ENCODE measurements at regions not wholly inside any gene's neighbourhood (a gene's known extent, or its start where the extent isn't known, plus 50 kb on each side); places are given as distances from the start of the nearest gene placed in this dataset.

GRCh38 chr1:65658122-65658521, 134.6 kb upstream of the PDE4B start:
- ATAC-seq, result no peak
- Histone ChIP-seq H3K4me1 (no peaks in the 10 kb centered on the region), H3K27ac (no peak overlapping the region), H3K36me3 (no peaks in the 10 kb centered on the region), H3K4me3 (no peak overlapping the region), H3K9me3 (peaks cover 0 to 6% of the 10 kb centered on the region in 2 donors), H3K27me3 (no peaks in the 10 kb centered on the region)
- no peak for TF ChIP-seq CTCF (IDR thresholded peaks at IDR 0.05)
- intact Hi-C loops (cut with DNase I), result no loop called here
- no peak for DNase-seq

GRCh38 chr1:65668368-65668767, 124.3 kb upstream of the PDE4B start:
- Histone ChIP-seq H3K27ac (no peak overlapping the region), H3K9me3 (peaks cover 0 to 11% of the 10 kb centered on the region in 2 donors), H3K4me3 (no peak overlapping the region), H3K4me1 (no peaks in the 10 kb centered on the region), H3K27me3 (no peaks in the 10 kb centered on the region), H3K36me3 (no peaks in the 10 kb centered on the region)
- intact Hi-C loops (cut with DNase I), result no loop called here
- no peak for TF ChIP-seq CTCF (IDR thresholded peaks at IDR 0.05)
- ATAC-seq, result no peak
- DNase-seq, result no peak

- Histone ChIP-seq H3K36me3 (no peaks in the 10 kb centered on the region), H3K4me3 (no peak overlapping the region), H3K27me3 (no peaks in the 10 kb centered on the region), H3K9me3 (peaks cover 0 to 11% of the 10 kb centered on the region in 2 donors), H3K27ac (no peak overlapping the region), H3K4me1 (no peaks in the 10 kb centered on the region)
- no peak for TF ChIP-seq CTCF (IDR thresholded peaks at IDR 0.05)
- no peak for DNase-seq
- no peak for ATAC-seq
- intact Hi-C loops (cut with DNase I), result no loop called here
Measured at GRCh38 chr1:65670518-65670917, 122.2 kb upstream of the PDE4B start.

GRCh38 chr1:65674522-65674921, 118.2 kb upstream of the PDE4B start:
- no peak for ATAC-seq
- TF ChIP-seq CTCF (IDR thresholded peaks at IDR 0.05), result no peak
- intact Hi-C loops (cut with DNase I), result no loop called here
- Histone ChIP-seq H3K4me1 (no peaks in the 10 kb centered on the region), H3K36me3 (no peaks in the 10 kb centered on the region), H3K27ac (no peak overlapping the region), H3K27me3 (no peaks in the 10 kb centered on the region), H3K4me3 (no peak overlapping the region), H3K9me3 (no peaks in the 10 kb centered on the region)
- no peak for DNase-seq

GRCh38 chr1:65679773-65680172, 112.9 kb upstream of the PDE4B start:
- Histone ChIP-seq H3K27ac (no peak overlapping the region), H3K4me3 (no peak overlapping the region), H3K36me3 (no peaks in the 10 kb centered on the region), H3K27me3 (no peaks in the 10 kb centered on the region), H3K4me1 (no peaks in the 10 kb centered on the region), H3K9me3 (no peaks in the 10 kb centered on the region)
- intact Hi-C loops (cut with DNase I), result no loop called here
- DNase-seq (no peak), ATAC-seq (no peak)
- TF ChIP-seq CTCF (IDR thresholded peaks at IDR 0.05), result no peak

Measured in left lung (tissue), 4 donors.